ENCODE measurements at regions not wholly inside any gene's neighbourhood (a gene's known extent, or its start where the extent isn't known, plus 50 kb on each side); places are given as distances from the start of the nearest gene placed in this dataset.

DNA sequence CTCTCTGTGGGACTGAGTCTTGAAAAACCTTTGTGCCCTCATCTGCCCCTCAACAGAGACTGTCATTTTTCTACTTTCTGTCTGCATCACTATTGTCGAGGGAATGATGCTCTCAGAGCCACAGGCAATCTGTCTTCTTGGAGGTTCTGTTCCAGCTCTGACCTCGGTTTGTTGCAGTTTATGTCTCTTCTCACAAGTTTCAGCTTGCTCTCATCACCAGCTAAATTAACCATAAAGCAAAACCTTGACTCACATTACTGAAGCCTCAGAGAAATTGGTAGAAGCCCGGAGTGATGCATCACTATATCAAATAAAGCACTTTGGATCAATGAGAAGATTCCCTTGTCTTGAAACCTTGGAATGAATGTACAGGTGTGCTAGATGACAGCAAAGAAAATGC is 60.6 kb upstream of the BLID start:
- 73 to 89% (median 81%) methylated on average over 3 of the region's 3 CpGs for WGBS, 5 donors

DNA sequence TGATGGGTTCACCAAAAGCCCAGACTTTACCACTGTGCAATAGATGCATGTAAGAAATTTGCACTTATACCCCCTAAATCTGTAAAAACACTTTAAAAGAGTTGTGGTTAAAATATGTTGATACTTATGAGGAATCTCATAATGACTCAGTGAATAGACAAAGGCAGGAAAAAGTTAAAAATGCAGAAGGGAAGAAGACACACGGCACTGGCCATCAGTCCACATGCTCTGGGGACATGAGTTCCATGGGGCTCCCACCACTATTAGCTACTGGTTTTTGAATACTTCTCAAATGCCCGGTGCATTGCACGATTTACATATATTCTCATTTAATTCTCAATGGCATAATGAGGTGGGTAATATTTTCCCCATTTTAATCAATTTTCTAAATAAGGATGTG is 59.3 kb upstream of the BLID start:
- H3K36me3 ChIP-seq: no peaks in the 10 kb centered on the region
- intact Hi-C loops (cut with DNase I; ENCODE audit: low total_unique reads): no loop called here
- H3K27ac ChIP-seq: no peak overlapping the region
- no peak for DNase-seq
- TF ChIP-seq, protein P1, sequence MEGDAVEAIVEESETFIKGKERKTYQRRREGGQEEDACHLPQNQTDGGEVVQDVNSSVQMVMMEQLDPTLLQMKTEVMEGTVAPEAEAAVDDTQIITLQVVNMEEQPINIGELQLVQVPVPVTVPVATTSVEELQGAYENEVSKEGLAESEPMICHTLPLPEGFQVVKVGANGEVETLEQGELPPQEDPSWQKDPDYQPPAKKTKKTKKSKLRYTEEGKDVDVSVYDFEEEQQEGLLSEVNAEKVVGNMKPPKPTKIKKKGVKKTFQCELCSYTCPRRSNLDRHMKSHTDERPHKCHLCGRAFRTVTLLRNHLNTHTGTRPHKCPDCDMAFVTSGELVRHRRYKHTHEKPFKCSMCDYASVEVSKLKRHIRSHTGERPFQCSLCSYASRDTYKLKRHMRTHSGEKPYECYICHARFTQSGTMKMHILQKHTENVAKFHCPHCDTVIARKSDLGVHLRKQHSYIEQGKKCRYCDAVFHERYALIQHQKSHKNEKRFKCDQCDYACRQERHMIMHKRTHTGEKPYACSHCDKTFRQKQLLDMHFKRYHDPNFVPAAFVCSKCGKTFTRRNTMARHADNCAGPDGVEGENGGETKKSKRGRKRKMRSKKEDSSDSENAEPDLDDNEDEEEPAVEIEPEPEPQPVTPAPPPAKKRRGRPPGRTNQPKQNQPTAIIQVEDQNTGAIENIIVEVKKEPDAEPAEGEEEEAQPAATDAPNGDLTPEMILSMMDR (IDR thresholded peaks at IDR 0.05 in 8 of 11, conservative IDR thresholded peaks at IDR 0.05 in 3 of 11): no peak
- no peak for TF ChIP-seq POLR2AphosphoS5 (IDR thresholded peaks at IDR 0.05)
- no peak for TF ChIP-seq POLR2A (IDR thresholded peaks at IDR 0.05)
- WGBS, 5 donors: 83 to 91% (median 88%) methylated on average over 3 of the region's 3 CpGs
- no peaks in the 10 kb centered on the region for H3K27me3 ChIP-seq (replicated peaks in 1 of 7)
- H3K4me3 ChIP-seq: no peak overlapping the region
- H3K4me1 ChIP-seq: no peaks in the 10 kb centered on the region
- no peaks in the 10 kb centered on the region for H3K9me3 ChIP-seq

More for the DNA sequence above, 60.6 kb upstream of the BLID start:
- Histone ChIP-seq H3K4me1 (no peaks in the 10 kb centered on the region), H3K4me3 (no peak overlapping the region), H3K36me3 (no peaks in the 10 kb centered on the region), H3K27ac (no peak overlapping the region), H3K27me3 (replicated peaks in 1 of 7) (no peaks in the 10 kb centered on the region), H3K9me3 (no peaks in the 10 kb centered on the region)
- DNase-seq: no peak
- intact Hi-C loops (cut with DNase I; ENCODE audit: low total_unique reads): no loop called here
- TF ChIP-seq POLR2AphosphoS5 (IDR thresholded peaks at IDR 0.05) (no peak), POLR2A (IDR thresholded peaks at IDR 0.05) (no peak)
- TF ChIP-seq, protein P1 (IDR thresholded peaks at IDR 0.05 in 8 of 11, conservative IDR thresholded peaks at IDR 0.05 in 3 of 11): no peak

DNA sequence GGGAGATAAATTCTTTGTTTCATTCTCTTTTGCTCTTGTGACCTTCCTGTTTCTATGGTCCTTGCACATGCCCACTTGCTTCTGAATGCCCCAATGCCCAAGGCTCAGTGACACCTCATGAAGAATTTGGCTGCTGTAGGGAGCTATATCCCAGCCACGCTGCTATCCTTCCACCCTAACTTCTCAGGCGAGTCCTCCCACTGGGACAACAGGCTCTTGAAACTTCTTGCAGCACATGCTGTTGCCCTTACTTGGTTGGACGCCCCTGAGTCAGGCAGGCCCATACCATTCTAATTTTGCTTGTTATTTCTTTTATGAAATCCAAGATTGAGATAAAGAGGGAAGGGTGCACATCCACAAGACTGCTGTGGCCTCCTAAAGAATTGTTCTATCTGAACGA is 57.6 kb upstream of the BLID start:
- H3K4me3 ChIP-seq: no peak overlapping the region
- no peaks in the 10 kb centered on the region for H3K4me1 ChIP-seq
- intact Hi-C loops (cut with DNase I; ENCODE audit: low total_unique reads): no loop called here

DNA sequence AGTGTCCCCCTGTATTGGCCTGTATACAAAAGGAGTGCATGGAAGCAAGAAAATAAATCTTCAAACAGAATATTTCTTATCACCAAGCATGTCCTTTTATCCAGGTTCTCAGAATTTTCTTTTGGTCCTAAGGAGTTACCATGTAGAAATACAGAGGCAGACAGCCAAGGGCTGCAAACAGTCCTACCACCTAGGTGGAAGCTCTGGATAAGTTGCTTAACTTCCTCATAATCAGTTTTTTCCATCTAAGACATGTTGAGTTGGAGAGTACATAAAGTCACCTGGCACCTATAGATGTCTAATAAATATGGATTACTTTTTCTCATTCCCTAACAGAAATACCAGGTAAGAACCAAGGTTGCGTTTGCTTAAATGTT is 57.0 kb upstream of the BLID start:
- intact Hi-C loops (cut with DNase I; ENCODE audit: low total_unique reads): no loop called here
- H3K27me3 ChIP-seq (replicated peaks in 1 of 7): no peaks in the 10 kb centered on the region
- no peaks in the 10 kb centered on the region for H3K4me1 ChIP-seq
- no peak overlapping the region for H3K4me3 ChIP-seq
- no peaks in the 10 kb centered on the region for H3K9me3 ChIP-seq
- WGBS, 5 donors: 84 to 98% (median 97%) methylated on average over 1 of the region's 1 CpG
- H3K27ac ChIP-seq: no peak overlapping the region
- TF ChIP-seq, protein P1 (IDR thresholded peaks at IDR 0.05 in 8 of 11, conservative IDR thresholded peaks at IDR 0.05 in 3 of 11): no peak
- no peak for TF ChIP-seq POLR2AphosphoS5 (IDR thresholded peaks at IDR 0.05)
- no peak for TF ChIP-seq POLR2A (IDR thresholded peaks at IDR 0.05)
- no peak for DNase-seq
- H3K36me3 ChIP-seq: no peaks in the 10 kb centered on the region

More for the DNA sequence above, 57.6 kb upstream of the BLID start:
- no peak for DNase-seq
- 69 to 92% (median 82%) methylated on average over 4 of the region's 4 CpGs for WGBS, 5 donors
- Histone ChIP-seq H3K36me3 (no peaks in the 10 kb centered on the region), H3K9me3 (no peaks in the 10 kb centered on the region), H3K27me3 (replicated peaks in 1 of 7) (no peaks in the 10 kb centered on the region), H3K27ac (no peak overlapping the region)
- TF ChIP-seq POLR2A (IDR thresholded peaks at IDR 0.05) (no peak), POLR2AphosphoS5 (IDR thresholded peaks at IDR 0.05) (no peak)
- TF ChIP-seq, protein P1 (IDR thresholded peaks at IDR 0.05 in 8 of 11, conservative IDR thresholded peaks at IDR 0.05 in 3 of 11): no peak
